ENCODE measurements at regions not wholly inside any gene's neighbourhood (a gene's known extent, or its start where the extent isn't known, plus 50 kb on each side); places are given as distances from the start of the nearest gene placed in this dataset.

GRCh38 chr14:26233118-26233517 lies 364.7 kb downstream of the NOVA1 start:
- DNase-seq = no peak
- 63 to 72% methylated on average over 1 of the region's 1 CpG for WGBS, 2 donors
- no peaks in the 10 kb centered on the region for H3K9me3 ChIP-seq
- H3K27me3 ChIP-seq = no peaks in the 10 kb centered on the region
- H3K4me1 ChIP-seq = no peaks in the 10 kb centered on the region
- no peak overlapping the region for H3K4me3 ChIP-seq (replicated peaks in 1 of 3)
- intact Hi-C loops (cut with DNase I) = no loop called here
- H3K36me3 ChIP-seq = no peaks in the 10 kb centered on the region
- TF ChIP-seq POLR2A (IDR thresholded peaks at IDR 0.05) = no peak
- TF ChIP-seq, protein P1, sequence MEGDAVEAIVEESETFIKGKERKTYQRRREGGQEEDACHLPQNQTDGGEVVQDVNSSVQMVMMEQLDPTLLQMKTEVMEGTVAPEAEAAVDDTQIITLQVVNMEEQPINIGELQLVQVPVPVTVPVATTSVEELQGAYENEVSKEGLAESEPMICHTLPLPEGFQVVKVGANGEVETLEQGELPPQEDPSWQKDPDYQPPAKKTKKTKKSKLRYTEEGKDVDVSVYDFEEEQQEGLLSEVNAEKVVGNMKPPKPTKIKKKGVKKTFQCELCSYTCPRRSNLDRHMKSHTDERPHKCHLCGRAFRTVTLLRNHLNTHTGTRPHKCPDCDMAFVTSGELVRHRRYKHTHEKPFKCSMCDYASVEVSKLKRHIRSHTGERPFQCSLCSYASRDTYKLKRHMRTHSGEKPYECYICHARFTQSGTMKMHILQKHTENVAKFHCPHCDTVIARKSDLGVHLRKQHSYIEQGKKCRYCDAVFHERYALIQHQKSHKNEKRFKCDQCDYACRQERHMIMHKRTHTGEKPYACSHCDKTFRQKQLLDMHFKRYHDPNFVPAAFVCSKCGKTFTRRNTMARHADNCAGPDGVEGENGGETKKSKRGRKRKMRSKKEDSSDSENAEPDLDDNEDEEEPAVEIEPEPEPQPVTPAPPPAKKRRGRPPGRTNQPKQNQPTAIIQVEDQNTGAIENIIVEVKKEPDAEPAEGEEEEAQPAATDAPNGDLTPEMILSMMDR (IDR thresholded peaks at IDR 0.05) = no peak
- H3K27ac ChIP-seq = no peak overlapping the region

- Histone ChIP-seq H3K4me1 (no peaks in the 10 kb centered on the region), H3K27me3 (no peaks in the 10 kb centered on the region), H3K27ac (no peak overlapping the region), H3K9me3 (no peaks in the 10 kb centered on the region), H3K36me3 (no peaks in the 10 kb centered on the region), H3K4me3 (replicated peaks in 1 of 3) (no peak overlapping the region)
- no peak for DNase-seq
- WGBS, 2 donors = 67 to 71% methylated on average over 2 of the region's 2 CpGs
- TF ChIP-seq, protein P1 (IDR thresholded peaks at IDR 0.05) = no peak
- TF ChIP-seq POLR2A (IDR thresholded peaks at IDR 0.05) = no peak
- intact Hi-C loops (cut with DNase I) = no loop called here
Observed at GRCh38 chr14:26218861-26219260, 379.0 kb downstream of the NOVA1 start.

DNA sequence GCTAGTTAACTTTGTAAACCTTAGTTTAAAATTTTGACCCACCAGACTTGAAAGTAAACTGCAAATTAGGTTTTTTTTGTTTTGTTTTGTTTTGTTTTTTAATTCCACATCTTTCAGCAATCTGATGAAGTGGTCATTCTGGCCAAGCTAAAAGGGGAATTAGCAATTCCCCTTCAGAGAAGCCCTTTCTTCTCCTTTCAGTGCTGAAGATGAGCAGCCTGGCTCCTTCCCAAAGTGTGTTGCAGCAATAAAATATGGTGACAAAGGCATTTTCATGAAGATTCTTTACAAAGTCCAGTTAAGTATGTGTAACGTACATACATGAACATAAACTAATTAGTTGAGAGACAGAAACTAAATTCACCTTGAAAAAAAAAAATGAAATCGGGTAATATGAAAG lies 380.1 kb downstream of the NOVA1 start:
- intact Hi-C loops (cut with DNase I) = no loop called here
- no peak overlapping the region for H3K27ac ChIP-seq
- no peaks in the 10 kb centered on the region for H3K36me3 ChIP-seq
- H3K4me1 ChIP-seq = no peaks in the 10 kb centered on the region
- H3K27me3 ChIP-seq = no peaks in the 10 kb centered on the region
- DNase-seq = no peak
- TF ChIP-seq, protein P1 (IDR thresholded peaks at IDR 0.05) = no peak
- no peak for TF ChIP-seq POLR2A (IDR thresholded peaks at IDR 0.05)
- 85 to 91% methylated on average over 2 of the region's 2 CpGs for WGBS, 2 donors
- no peaks in the 10 kb centered on the region for H3K9me3 ChIP-seq
- no peak overlapping the region for H3K4me3 ChIP-seq (replicated peaks in 1 of 3)

DNA sequence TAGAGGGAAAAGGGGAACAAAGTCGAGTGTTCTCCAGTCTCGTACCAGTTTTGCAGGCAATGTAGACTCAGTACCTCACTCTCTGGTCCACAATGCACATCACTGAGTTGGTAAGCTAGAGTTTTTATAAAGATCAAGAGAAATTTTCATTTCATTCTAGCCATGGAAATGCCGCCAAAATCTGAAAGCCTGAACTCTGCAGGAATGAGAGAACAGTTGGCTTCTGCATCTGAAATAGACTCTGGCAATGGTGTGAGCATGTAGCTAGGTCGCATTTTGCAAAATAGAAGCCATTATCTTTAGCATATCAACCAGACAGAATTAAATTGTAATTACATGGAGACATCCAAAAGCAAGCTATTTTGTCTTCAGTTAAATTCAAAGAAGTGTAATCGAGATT lies 381.0 kb downstream of the NOVA1 start:
- 73 to 75% methylated on average over 5 of the region's 5 CpGs for WGBS, 2 donors
- no peak for TF ChIP-seq POLR2A (IDR thresholded peaks at IDR 0.05)
- TF ChIP-seq, protein P1 (IDR thresholded peaks at IDR 0.05) = no peak
- no peak for DNase-seq

DNA sequence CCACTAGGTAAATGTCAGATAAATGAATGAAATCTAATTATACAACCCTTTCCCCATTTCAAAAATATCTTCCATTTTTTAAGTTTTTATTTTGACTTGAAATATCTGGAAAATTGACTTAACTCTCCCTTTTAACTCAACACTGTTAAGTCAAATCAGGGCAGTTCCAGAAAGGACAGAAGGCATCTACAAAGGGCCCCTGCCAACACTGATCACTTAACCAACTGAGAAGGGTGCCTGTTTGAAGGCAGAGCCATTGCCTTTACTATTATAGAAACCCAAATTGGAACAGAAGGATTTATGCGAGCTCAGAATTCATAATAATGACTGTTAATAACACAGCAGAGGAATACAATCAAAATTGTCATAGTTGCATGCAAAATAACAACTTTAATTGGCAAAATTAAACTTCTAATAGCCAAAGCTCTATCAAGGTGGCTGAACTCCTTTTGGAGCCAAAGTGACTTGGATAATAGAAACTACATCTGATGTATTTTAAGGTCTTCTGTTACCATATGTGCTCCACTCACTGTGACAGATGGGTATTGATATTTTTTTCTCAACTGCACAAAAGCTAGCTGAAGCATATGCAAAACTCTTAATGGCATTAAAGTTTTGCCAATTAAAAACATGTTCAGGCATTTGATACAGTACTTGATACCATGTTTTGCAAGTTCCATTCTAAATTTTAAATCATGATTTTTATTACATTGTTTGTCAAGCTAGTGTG lies 383.8 kb downstream of the NOVA1 start:
- 86 to 95% methylated on average over 1 of the region's 1 CpG for WGBS, 2 donors
- no peak for DNase-seq
- H3K36me3 ChIP-seq = no peaks in the 10 kb centered on the region

More for the DNA sequence above, 381.0 kb downstream of the NOVA1 start:
- H3K36me3 ChIP-seq = no peaks in the 10 kb centered on the region
- no peaks in the 10 kb centered on the region for H3K27me3 ChIP-seq
- H3K4me1 ChIP-seq = no peaks in the 10 kb centered on the region
- H3K4me3 ChIP-seq (replicated peaks in 1 of 3) = no peak overlapping the region
- intact Hi-C loops (cut with DNase I) = no loop called here
- H3K9me3 ChIP-seq = no peaks in the 10 kb centered on the region
- H3K27ac ChIP-seq = no peak overlapping the region

More for the DNA sequence above, 383.8 kb downstream of the NOVA1 start:
- no peak overlapping the region for H3K4me3 ChIP-seq (replicated peaks in 1 of 3)
- H3K27me3 ChIP-seq = no peaks in the 10 kb centered on the region
- TF ChIP-seq POLR2A (IDR thresholded peaks at IDR 0.05) = no peak
- TF ChIP-seq, protein P1 (IDR thresholded peaks at IDR 0.05) = no peak
- H3K4me1 ChIP-seq = no peaks in the 10 kb centered on the region
- no peak overlapping the region for H3K27ac ChIP-seq
- no peaks in the 10 kb centered on the region for H3K9me3 ChIP-seq
- intact Hi-C loops (cut with DNase I) = no loop called here
